ENCODE measurements at regions not wholly inside any gene's neighbourhood (a gene's known extent, or its start where the extent isn't known, plus 50 kb on each side); places are given as distances from the start of the nearest gene placed in this dataset.

DNA sequence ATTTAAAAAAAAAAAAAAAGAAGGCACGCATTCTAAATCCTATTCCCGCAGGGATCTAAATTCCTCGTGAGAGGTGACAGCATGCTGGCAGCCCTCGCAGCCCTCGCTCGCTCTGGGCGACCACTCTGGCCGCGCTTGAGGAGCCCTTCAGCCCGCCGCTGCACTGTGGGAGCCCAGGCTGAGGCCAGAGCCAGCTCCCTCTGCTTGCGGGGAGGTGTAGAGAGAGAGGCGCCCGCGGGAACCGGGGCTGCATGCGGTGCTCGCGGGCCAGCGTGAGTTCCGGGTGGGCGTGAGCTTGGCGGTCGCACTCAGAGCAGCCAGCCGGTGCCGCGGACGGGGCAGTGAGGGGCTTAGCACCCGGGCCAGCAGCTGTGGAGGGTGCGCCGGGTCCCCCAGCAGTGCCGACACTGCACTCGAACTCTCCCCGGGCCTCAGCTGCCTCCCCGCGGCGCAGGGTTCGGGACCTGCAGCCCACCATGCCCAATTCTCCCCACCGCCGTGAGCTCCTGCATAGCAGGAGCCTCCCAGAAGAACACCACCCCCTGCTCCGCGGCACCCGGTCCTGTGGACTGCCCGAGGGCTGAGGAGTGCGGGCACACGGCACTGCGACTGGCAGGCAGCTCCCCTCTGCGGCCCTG, 553.9 kb downstream of the LMO7 start:
- no peaks in the 10 kb centered on the region for H3K27me3 ChIP-seq (replicated peaks; ENCODE audit: insufficient read depth, low read length)
- H3K27ac ChIP-seq (ENCODE audit: low read length), result no peak overlapping the region

DNA sequence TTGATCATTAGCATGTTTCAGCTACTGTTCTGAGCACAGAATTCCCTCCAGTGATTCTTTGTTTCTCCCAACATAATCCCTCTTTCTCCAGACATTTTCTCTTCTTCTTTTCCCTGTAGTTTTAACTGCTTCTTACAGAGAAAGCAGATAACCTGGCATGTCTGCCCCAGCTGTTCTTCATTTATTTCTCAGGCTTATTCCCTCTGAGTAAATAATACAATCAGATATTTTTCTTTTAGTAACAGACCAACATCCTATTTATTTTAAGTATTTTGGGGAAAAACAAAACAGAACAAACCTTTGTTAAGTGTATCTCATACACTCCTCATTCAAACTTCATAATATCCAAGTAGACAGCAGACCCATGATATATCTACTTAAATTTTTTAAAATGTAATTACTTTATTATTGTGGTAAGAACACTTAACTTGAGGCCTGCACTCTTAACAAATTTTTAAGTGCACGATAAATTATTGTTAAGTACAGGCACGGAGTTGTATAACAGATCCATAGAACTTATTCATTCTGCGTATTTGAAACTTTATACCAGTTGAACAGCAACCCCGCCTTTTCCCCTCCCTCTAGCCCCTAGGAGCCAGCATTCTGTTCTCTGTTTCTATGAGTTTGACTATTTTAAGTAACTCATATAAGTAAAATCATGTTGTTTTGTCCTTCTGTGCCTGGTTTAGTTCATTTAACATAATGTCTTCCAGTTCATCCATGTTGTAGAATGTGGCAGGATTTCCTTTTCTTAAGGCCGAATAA, 540.0 kb downstream of the LMO7 start:
- no peak overlapping the region for H3K27ac ChIP-seq (ENCODE audit: low read length)
- no peak for DNase-seq
- H3K27me3 ChIP-seq (replicated peaks; ENCODE audit: insufficient read depth, low read length), result no peaks in the 10 kb centered on the region
- no peaks in the 10 kb centered on the region for H3K36me3 ChIP-seq (replicated peaks; ENCODE audit: insufficient read depth, low read length)
- no peak overlapping the region for H2AFZ ChIP-seq (ENCODE audit: low read length)
- no peaks in the 10 kb centered on the region for H3K4me1 ChIP-seq (ENCODE audit: low read length)
- no peaks in the 10 kb centered on the region for H3K79me2 ChIP-seq (ENCODE audit: low read length)
- no peaks in the 10 kb centered on the region for H3K9me2 ChIP-seq (replicated peaks; ENCODE audit: insufficient read depth, low read length)
- H4K20me1 ChIP-seq (ENCODE audit: insufficient read depth, low read length), result no peaks in the 10 kb centered on the region
- no peaks in the 10 kb centered on the region for H3K9me3 ChIP-seq (replicated peaks; ENCODE audit: insufficient read depth, low read length)
- H3K9ac ChIP-seq (ENCODE audit: low read length), result no peak overlapping the region
- H3K4me3 ChIP-seq (ENCODE audit: low read length), result no peak overlapping the region
- TF ChIP-seq, protein P1, sequence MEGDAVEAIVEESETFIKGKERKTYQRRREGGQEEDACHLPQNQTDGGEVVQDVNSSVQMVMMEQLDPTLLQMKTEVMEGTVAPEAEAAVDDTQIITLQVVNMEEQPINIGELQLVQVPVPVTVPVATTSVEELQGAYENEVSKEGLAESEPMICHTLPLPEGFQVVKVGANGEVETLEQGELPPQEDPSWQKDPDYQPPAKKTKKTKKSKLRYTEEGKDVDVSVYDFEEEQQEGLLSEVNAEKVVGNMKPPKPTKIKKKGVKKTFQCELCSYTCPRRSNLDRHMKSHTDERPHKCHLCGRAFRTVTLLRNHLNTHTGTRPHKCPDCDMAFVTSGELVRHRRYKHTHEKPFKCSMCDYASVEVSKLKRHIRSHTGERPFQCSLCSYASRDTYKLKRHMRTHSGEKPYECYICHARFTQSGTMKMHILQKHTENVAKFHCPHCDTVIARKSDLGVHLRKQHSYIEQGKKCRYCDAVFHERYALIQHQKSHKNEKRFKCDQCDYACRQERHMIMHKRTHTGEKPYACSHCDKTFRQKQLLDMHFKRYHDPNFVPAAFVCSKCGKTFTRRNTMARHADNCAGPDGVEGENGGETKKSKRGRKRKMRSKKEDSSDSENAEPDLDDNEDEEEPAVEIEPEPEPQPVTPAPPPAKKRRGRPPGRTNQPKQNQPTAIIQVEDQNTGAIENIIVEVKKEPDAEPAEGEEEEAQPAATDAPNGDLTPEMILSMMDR (IDR thresholded peaks at IDR 0.05; ENCODE audit: low read length), result no peak
- TF ChIP-seq EZH2 (optimal IDR thresholded peaks at IDR 0.05; ENCODE audit: low read depth, low read length) (no peak), EZH2phosphoT487 (IDR thresholded peaks at IDR 0.05; ENCODE audit: low read length) (no peak)
- H3K4me2 ChIP-seq (ENCODE audit: low read depth, low read length), result no peak overlapping the region
- no peaks in the 10 kb centered on the region for H3F3A ChIP-seq (ENCODE audit: insufficient read depth, low read length)

More for the DNA sequence above, 553.9 kb downstream of the LMO7 start:
- Histone ChIP-seq H3K9me2 (replicated peaks; ENCODE audit: insufficient read depth, low read length) (no peaks in the 10 kb centered on the region), H4K20me1 (ENCODE audit: insufficient read depth, low read length) (no peaks in the 10 kb centered on the region), H3F3A (ENCODE audit: insufficient read depth, low read length) (no peaks in the 10 kb centered on the region), H2AFZ (ENCODE audit: low read length) (no peak overlapping the region), H3K79me2 (ENCODE audit: low read length) (no peaks in the 10 kb centered on the region), H3K4me1 (ENCODE audit: low read length) (no peaks in the 10 kb centered on the region), H3K9ac (ENCODE audit: low read length) (no peak overlapping the region), H3K4me2 (ENCODE audit: low read depth, low read length) (no peak overlapping the region), H3K4me3 (ENCODE audit: low read length) (no peak overlapping the region), H3K9me3 (replicated peaks; ENCODE audit: insufficient read depth, low read length) (no peaks in the 10 kb centered on the region), H3K36me3 (replicated peaks; ENCODE audit: insufficient read depth, low read length) (no peaks in the 10 kb centered on the region)
- DNase-seq, result no peak
- no peak for TF ChIP-seq EZH2phosphoT487 (IDR thresholded peaks at IDR 0.05; ENCODE audit: low read length)
- TF ChIP-seq EZH2 (optimal IDR thresholded peaks at IDR 0.05; ENCODE audit: low read depth, low read length), result no peak
- TF ChIP-seq, protein P1 (IDR thresholded peaks at IDR 0.05; ENCODE audit: low read length), result no peak

DNA sequence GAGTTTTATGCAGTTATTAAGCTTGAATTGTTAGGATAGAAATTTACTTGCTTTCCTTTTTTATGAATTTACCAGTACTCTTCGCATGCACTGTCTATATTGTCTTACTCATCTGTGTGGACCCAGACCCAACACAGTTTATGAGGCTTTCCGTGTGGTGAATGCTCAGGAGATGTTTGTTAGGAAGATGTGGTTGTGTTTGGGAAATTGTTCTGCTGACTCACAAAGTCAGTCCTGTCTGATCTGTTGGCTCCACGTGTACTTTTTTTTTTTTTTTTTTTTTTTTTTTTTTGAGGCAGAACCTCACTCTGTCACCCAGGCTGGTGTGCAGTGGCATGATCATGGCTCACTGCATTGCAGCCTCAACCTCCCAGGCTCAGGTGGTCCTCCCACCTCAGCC, 532.5 kb downstream of the LMO7 start:
- Histone ChIP-seq H3K4me3 (ENCODE audit: low read length) (no peak overlapping the region), H3F3A (ENCODE audit: insufficient read depth, low read length) (no peaks in the 10 kb centered on the region), H3K27me3 (replicated peaks; ENCODE audit: insufficient read depth, low read length) (no peaks in the 10 kb centered on the region), H3K4me2 (ENCODE audit: low read depth, low read length) (no peak overlapping the region), H3K4me1 (ENCODE audit: low read length) (no peaks in the 10 kb centered on the region), H3K36me3 (replicated peaks; ENCODE audit: insufficient read depth, low read length) (no peaks in the 10 kb centered on the region), H4K20me1 (ENCODE audit: insufficient read depth, low read length) (no peaks in the 10 kb centered on the region), H3K27ac (ENCODE audit: low read length) (no peak overlapping the region), H3K9me3 (replicated peaks; ENCODE audit: insufficient read depth, low read length) (no peaks in the 10 kb centered on the region), H3K79me2 (ENCODE audit: low read length) (no peaks in the 10 kb centered on the region), H3K9ac (ENCODE audit: low read length) (no peak overlapping the region), H3K9me2 (replicated peaks; ENCODE audit: insufficient read depth, low read length) (no peaks in the 10 kb centered on the region), H2AFZ (ENCODE audit: low read length) (no peak overlapping the region)
- DNase-seq, result no peak
- no peak for TF ChIP-seq EZH2phosphoT487 (IDR thresholded peaks at IDR 0.05; ENCODE audit: low read length)
- no peak for TF ChIP-seq EZH2 (optimal IDR thresholded peaks at IDR 0.05; ENCODE audit: low read depth, low read length)
- TF ChIP-seq, protein P1 (IDR thresholded peaks at IDR 0.05; ENCODE audit: low read length), result no peak

Measured in MM.1S (cell line).